HL-60 (cell line): ENCODE measurements at regions not wholly inside any gene's neighbourhood (a gene's known extent, or its start where the extent isn't known, plus 50 kb on each side); places are given as distances from the start of the nearest gene placed in this dataset.

Experiments
- DNase-seq, 2 experiments: peaks; one replicate each; pipeline ENCODE4 v3.0.0-alpha.2; 2010 to 2020; ENCODE audit warnings: low read depth in 1 of 2, low spot score in 1 of 2
- H3K27ac ChIP-seq: fragments of 250-450 bp; sonication (Bioruptor Pico); replicated peaks from 2 replicates; pipeline ENCODE4 v1.5.1; 2020; ENCODE audit warnings: mild to moderate bottlenecking, moderate library complexity
- H3K27me3 ChIP-seq: fragments of 250-450 bp; sonication (Bioruptor Pico); 2 replicates; pipeline ENCODE4 v1.5.1; 2021; ENCODE audit warnings: mild to moderate bottlenecking, moderate library complexity; ENCODE audit not compliant: insufficient read depth, poor library complexity, severe bottlenecking
- H3K4me3 ChIP-seq: replicated peaks from 2 replicates; pipeline ENCODE4 v1.5.1; 2011; ENCODE audit warnings: mild to moderate bottlenecking, control low read depth, low read length; ENCODE audit not compliant: insufficient read depth
- CTCF ChIP-seq: IDR thresholded peaks from one replicate; pipeline ENCODE4 v1.5.1; 2011; ENCODE audit warnings: low read length, control low read depth, inconsistent platforms; ENCODE audit not compliant: insufficient read depth
- GABPA ChIP-seq: IDR thresholded peaks from 2 replicates; pipeline ENCODE4 v1.6.1; 2012; ENCODE audit warnings: low read depth
- POLR2AphosphoS5 ChIP-seq: IDR thresholded peaks from 2 replicates; pipeline ENCODE4 v1.6.1; 2012; ENCODE audit warnings: low read depth
- REST ChIP-seq: IDR thresholded peaks from 2 replicates; pipeline ENCODE4 v1.6.1; 2012; ENCODE audit warnings: low read depth; ENCODE audit not compliant: insufficient replicate concordance
- SPI1 ChIP-seq: IDR thresholded peaks from 2 replicates; pipeline ENCODE4 v1.6.1; 2012; ENCODE audit warnings: low read depth, mild to moderate bottlenecking, borderline replicate concordance

- DNase-seq = no peak
- Histone ChIP-seq H3K27ac (no peak overlapping the region), H3K27me3 (no peaks in the 10 kb centered on the region), H3K4me3 (no peak overlapping the region)
- no peak for TF ChIP-seq CTCF
- TF ChIP-seq REST = no peak
- no peak for TF ChIP-seq SPI1
- TF ChIP-seq POLR2AphosphoS5 = no peak
Measured at GRCh38 chr5:164861610-164862009, 1356.2 kb downstream of the MAT2B start.

GRCh38 chr5:164868761-164869160 is 1363.3 kb downstream of the MAT2B start:
- H3K27ac ChIP-seq = peak overlapping the region; percentile 50
- no peak for TF ChIP-seq REST
- no peak for TF ChIP-seq SPI1
- TF ChIP-seq GABPA = no peak
- no peak for TF ChIP-seq POLR2AphosphoS5
- no peak for TF ChIP-seq CTCF
- no peaks in the 10 kb centered on the region for H3K27me3 ChIP-seq
- H3K4me3 ChIP-seq = no peak overlapping the region
- peak in 1 of 2 experiments; percentile 13 for DNase-seq

GRCh38 chr5:164869325-164869724 is 1363.9 kb downstream of the MAT2B start:
- Histone ChIP-seq H3K4me3 (no peak overlapping the region), H3K27me3 (no peaks in the 10 kb centered on the region)

More at GRCh38 chr5:164869325-164869724, 1363.9 kb downstream of the MAT2B start:
- no peak for DNase-seq
- peak overlapping the region; percentile 50 for H3K27ac ChIP-seq
- no peak for TF ChIP-seq GABPA
- TF ChIP-seq POLR2AphosphoS5 = no peak
- no peak for TF ChIP-seq CTCF
- TF ChIP-seq SPI1 = no peak
